Lower lobe of right lung (tissue), 2 donors: ENCODE measurements at regions not wholly inside any gene's neighbourhood (a gene's known extent, or its start where the extent isn't known, plus 50 kb on each side); places are given as distances from the start of the nearest gene placed in this dataset.

Experiments
- ATAC-seq, 2 donors: fragments of 200-7000 bp; cut with Tn5 transposase; one replicate each; pipeline ENCODE4 v1.9.1; 2020 to 2022; ENCODE audit warnings: mild to moderate bottlenecking in 2 of 2, moderate library complexity in 2 of 2
- DNase-seq: peaks from one replicate; pipeline ENCODE4 v3.0.0-alpha.2; 2020
- H3K27ac ChIP-seq: fragments of 200-600 bp; one replicate; pipeline ENCODE4 v1.8.0; 2022
- H3K27me3 ChIP-seq: fragments of 200-600 bp; one replicate; pipeline ENCODE4 v1.8.0; 2022; ENCODE audit warnings: low read depth
- H3K36me3 ChIP-seq: fragments of 200-600 bp; one replicate; pipeline ENCODE4 v1.8.0; 2022; ENCODE audit warnings: mild to moderate bottlenecking
- H3K4me1 ChIP-seq: fragments of 200-600 bp; one replicate; pipeline ENCODE4 v1.8.0; 2022
- H3K4me3 ChIP-seq: fragments of 200-600 bp; one replicate; pipeline ENCODE4 v1.8.0; 2022; ENCODE audit warnings: mild to moderate bottlenecking
- H3K9me3 ChIP-seq: fragments of 200-600 bp; one replicate; pipeline ENCODE4 v1.8.0; 2022
- CTCF ChIP-seq: fragments of 200-600 bp; IDR thresholded peaks from one replicate; pipeline ENCODE4 v1.8.0; 2022; ENCODE audit warnings: antibody characterized with exemption, mild to moderate bottlenecking
- intact Hi-C: fragments of 100-400 bp; cut with DNase I; formaldehyde crosslinking; loops from one replicate; pipeline ENCODE4 v1.11.0; 2022
- donor health status: DM: no; HTN: yes; CAD: no; lungs with severe emphysema.

- no peaks in the 10 kb centered on the region for H3K9me3 ChIP-seq
- intact Hi-C loops: no loop called here
- DNase-seq (no peak), ATAC-seq (no peak)
- no peaks in the 10 kb centered on the region for H3K36me3 ChIP-seq
- no peaks in the 10 kb centered on the region for H3K4me1 ChIP-seq
- H3K27ac ChIP-seq: no peak overlapping the region
- no peaks in the 10 kb centered on the region for H3K27me3 ChIP-seq
- no peak for TF ChIP-seq CTCF
- H3K4me3 ChIP-seq: no peak overlapping the region
Measured at GRCh38 chr14:85895603-85896002, 365.7 kb downstream of the FLRT2 start.

DNA sequence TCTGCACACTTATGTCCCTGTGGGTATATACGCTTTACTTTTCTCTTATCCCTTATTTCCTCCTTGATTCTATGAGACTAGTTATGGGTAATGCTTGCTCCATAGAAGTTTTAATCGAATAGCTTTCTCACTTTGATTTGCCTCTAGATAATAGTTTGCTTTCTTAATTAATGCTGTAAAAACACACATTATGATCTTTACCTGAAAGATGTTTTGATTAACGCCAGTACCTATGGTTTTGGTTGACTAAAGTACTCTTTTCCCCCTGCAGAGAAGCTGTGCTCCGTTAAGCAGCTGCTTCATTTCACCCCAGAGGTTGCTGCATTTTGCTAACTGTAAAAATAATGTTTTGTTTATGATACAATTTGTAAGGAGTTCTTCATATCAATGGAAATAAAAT, 362.3 kb downstream of the FLRT2 start:
- ATAC-seq (no peak), DNase-seq (no peak)
- intact Hi-C loops: no loop called here
- TF ChIP-seq CTCF: no peak
- Histone ChIP-seq H3K27me3 (no peaks in the 10 kb centered on the region), H3K27ac (no peak overlapping the region), H3K4me3 (no peak overlapping the region), H3K9me3 (no peaks in the 10 kb centered on the region), H3K4me1 (no peaks in the 10 kb centered on the region), H3K36me3 (no peaks in the 10 kb centered on the region)

DNA sequence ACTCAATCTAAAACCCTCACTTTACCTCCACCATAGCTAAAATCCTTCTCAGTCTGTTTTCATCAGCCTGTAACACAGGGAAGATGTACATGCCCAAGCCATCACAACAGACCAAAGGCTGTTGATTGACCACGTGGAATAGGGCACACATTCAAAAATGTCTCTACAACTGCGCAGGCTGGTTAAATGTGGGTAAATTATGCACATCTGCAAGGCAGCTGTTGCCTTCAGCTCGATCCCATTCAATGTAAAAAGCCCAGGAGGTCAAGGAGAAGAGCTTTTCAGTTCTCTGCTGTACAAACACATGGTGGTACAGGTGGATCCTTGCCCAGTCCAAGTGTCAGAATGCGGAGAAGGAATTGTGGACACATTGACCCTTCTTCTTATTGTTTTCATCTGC, 354.0 kb downstream of the FLRT2 start:
- no peak overlapping the region for H3K27ac ChIP-seq
- no peaks in the 10 kb centered on the region for H3K4me1 ChIP-seq
- TF ChIP-seq CTCF: no peak
- H3K36me3 ChIP-seq: no peaks in the 10 kb centered on the region
- H3K4me3 ChIP-seq: no peak overlapping the region
- ATAC-seq (no peak), DNase-seq (no peak)
- intact Hi-C loops: no loop called here
- H3K9me3 ChIP-seq: no peaks in the 10 kb centered on the region
- no peaks in the 10 kb centered on the region for H3K27me3 ChIP-seq

- H3K36me3 ChIP-seq: no peaks in the 10 kb centered on the region
- no peaks in the 10 kb centered on the region for H3K4me1 ChIP-seq
- no peaks in the 10 kb centered on the region for H3K9me3 ChIP-seq
- no peak for TF ChIP-seq CTCF
- DNase-seq (no peak), ATAC-seq (no peak)
- intact Hi-C loops: no loop called here
- no peak overlapping the region for H3K4me3 ChIP-seq
- H3K27ac ChIP-seq: no peak overlapping the region
- H3K27me3 ChIP-seq: no peaks in the 10 kb centered on the region
Measured at GRCh38 chr14:85883101-85883500, 353.2 kb downstream of the FLRT2 start.

DNA sequence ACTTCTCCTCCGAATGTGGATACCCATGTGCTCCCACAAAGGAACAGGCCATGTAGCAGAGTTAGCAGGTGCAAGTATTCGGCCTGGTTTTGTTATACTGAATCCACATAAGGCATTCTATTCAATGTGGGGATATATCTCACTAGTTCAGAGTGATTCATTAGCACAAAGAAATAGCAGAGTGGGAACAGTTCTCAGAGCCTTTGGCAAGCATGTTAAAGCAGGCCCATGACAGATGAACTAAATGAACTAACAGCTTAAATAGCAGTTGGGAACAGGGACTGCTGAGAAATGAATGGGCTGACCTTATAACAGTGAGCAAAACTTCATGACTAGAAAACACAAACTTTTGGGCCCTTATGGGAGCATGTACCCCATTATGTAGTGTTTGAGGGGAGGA, 352.0 kb downstream of the FLRT2 start:
- TF ChIP-seq CTCF: no peak
- Histone ChIP-seq H3K27ac (no peak overlapping the region), H3K27me3 (no peaks in the 10 kb centered on the region), H3K36me3 (no peaks in the 10 kb centered on the region), H3K4me1 (no peaks in the 10 kb centered on the region), H3K4me3 (no peak overlapping the region), H3K9me3 (no peaks in the 10 kb centered on the region)
- intact Hi-C loops: no loop called here
- DNase-seq: no peak
- no peak for ATAC-seq

DNA sequence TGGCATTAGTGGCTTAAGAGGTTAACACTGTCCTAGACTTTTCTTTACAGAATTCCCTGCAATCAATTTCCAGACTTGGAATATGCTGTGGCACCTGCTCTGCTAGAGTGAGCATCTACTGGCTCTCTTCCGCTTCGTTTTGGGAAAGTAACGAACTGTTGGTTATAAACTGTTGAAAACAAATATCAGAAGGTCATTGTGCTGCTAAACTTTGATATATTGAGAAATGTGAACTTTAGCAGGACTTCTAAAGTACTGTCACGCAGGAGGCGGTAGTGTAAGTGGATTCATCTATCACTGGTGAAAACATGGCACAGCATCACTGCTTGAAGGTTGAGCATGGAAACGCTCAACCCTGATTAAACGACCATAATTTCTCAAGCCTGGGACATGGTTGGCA, 348.9 kb downstream of the FLRT2 start:
- Histone ChIP-seq H3K4me3 (no peak overlapping the region), H3K27me3 (no peaks in the 10 kb centered on the region), H3K4me1 (no peaks in the 10 kb centered on the region), H3K36me3 (no peaks in the 10 kb centered on the region), H3K27ac (no peak overlapping the region), H3K9me3 (no peaks in the 10 kb centered on the region)
- intact Hi-C loops: no loop called here
- ATAC-seq (no peak), DNase-seq (no peak)
- no peak for TF ChIP-seq CTCF
